PC-3 (cell line): ENCODE measurements at regions not wholly inside any gene's neighbourhood (a gene's known extent, or its start where the extent isn't known, plus 50 kb on each side); places are given as distances from the start of the nearest gene placed in this dataset.

ENCODE experiments used
- ATAC-seq: fragments of 200-7000 bp; cut with Tn5 transposase; 2 replicates; pipeline ENCODE4 v1.9.1; 2020; ENCODE audit warnings: mild to moderate bottlenecking, moderate library complexity
- BruUV-seq: library from RNA; stranded (reverse); fragments of 400-500 nt; replicated peaks from 2 replicates; lab custom pipeline; 2021; lab: Mats Ljungman, UMichigan
- CTCF ChIA-PET: fragments of 300-600 bp; sonication (Branson Sonifier 250); formaldehyde crosslinking; loops from one replicate; lab custom pipeline; 2022; ENCODE audit warnings: antibody characterized with exemption; lab: Charles Lee
- POLR2A ChIA-PET: fragments of 300-600 bp; sonication (Branson Sonifier 250); formaldehyde crosslinking; loops from one replicate; lab custom pipeline; 2022; ENCODE audit warnings: antibody characterized with exemption; ENCODE audit not compliant: unreplicated experiment; lab: Charles Lee
- DNase-seq: peaks from one replicate; pipeline ENCODE4 v3.0.0-alpha.2; 2015
- H2AFZ ChIP-seq: fragments of 300-600 bp; sonication (generic); 2 replicates; pipeline ENCODE4 v1.6.0; 2016; ENCODE audit warnings: antibody characterized with exemption, low read length
- H3F3A ChIP-seq: fragments of 300-600 bp; sonication (generic); one replicate; pipeline ENCODE4 v1.6.0; 2017; ENCODE audit warnings: antibody characterized with exemption, low read length, control low read depth, mild to moderate bottlenecking; ENCODE audit not compliant: unreplicated experiment
- H3K27ac ChIP-seq: fragments of 300-600 bp; sonication (generic); 2 replicates; pipeline ENCODE4 v1.5.1; 2016; ENCODE audit warnings: mild to moderate bottlenecking, low read length
- H3K27me3 ChIP-seq: fragments of 300-600 bp; sonication (generic); 2 replicates; pipeline ENCODE4 v1.6.1; 2016; ENCODE audit warnings: low read length, mixed read lengths
- H3K36me3 ChIP-seq: fragments of 300-600 bp; sonication (generic); 2 replicates; pipeline ENCODE4 v1.6.1; 2016; ENCODE audit warnings: low read depth, mixed run types, low read length, mixed read lengths
- H3K4me1 ChIP-seq: fragments of 300-600 bp; sonication (generic); 2 replicates; pipeline ENCODE4 v1.5.1; 2016; ENCODE audit warnings: low read length; ENCODE audit not compliant: insufficient read depth
- H3K4me2 ChIP-seq: fragments of 300-600 bp; sonication (generic); 2 replicates; pipeline ENCODE4 v1.6.0; 2016; ENCODE audit warnings: low read length
- H3K4me3 ChIP-seq: fragments of 300-600 bp; sonication (generic); 2 replicates; pipeline ENCODE4 v1.5.1; 2016; ENCODE audit warnings: mild to moderate bottlenecking, low read length, mixed read lengths
- H3K79me2 ChIP-seq: fragments of 300-600 bp; sonication (generic); 2 replicates; pipeline ENCODE4 v1.6.1; 2017; ENCODE audit warnings: low read length, mixed read lengths
- H3K9ac ChIP-seq: fragments of 300-600 bp; sonication (generic); 2 replicates; pipeline ENCODE4 v1.6.0; 2016; ENCODE audit warnings: mild to moderate bottlenecking, low read length
- H3K9me2 ChIP-seq: fragments of 300-600 bp; sonication (generic); replicated peaks from 2 replicates; pipeline ENCODE4 v1.6.1; 2016; ENCODE audit warnings: mixed run types, low read length, mixed read lengths
- H3K9me3 ChIP-seq: fragments of 300-600 bp; sonication (generic); 2 replicates; pipeline ENCODE4 v1.6.1; 2016; ENCODE audit warnings: low read length, mixed read lengths
- H4K20me1 ChIP-seq: fragments of 300-600 bp; sonication (generic); 2 replicates; pipeline ENCODE4 v1.6.1; 2016; ENCODE audit warnings: low read length, mixed read lengths
- CTCF ChIP-seq: fragments of 300-600 bp; sonication (generic); conservative IDR thresholded peaks from 2 replicates; pipeline ENCODE4 v1.5.1; 2017; ENCODE audit warnings: antibody characterized with exemption, low read depth, mild to moderate bottlenecking, low read length
- EZH2 ChIP-seq: fragments of 300-600 bp; sonication (generic); IDR thresholded peaks from one replicate; pipeline ENCODE4 v1.6.1; 2017; ENCODE audit warnings: antibody characterized with exemption, mild to moderate bottlenecking, low read length; ENCODE audit not compliant: unreplicated experiment
- EZH2phosphoT487 ChIP-seq: fragments of 300-600 bp; sonication (generic); IDR thresholded peaks from 2 replicates; pipeline ENCODE4 v1.6.1; 2018; ENCODE audit warnings: mild to moderate bottlenecking, antibody characterized with exemption, low read length, borderline replicate concordance
- intact Hi-C: fragments of 100-400 bp; cut with micrococcal nuclease; formaldehyde crosslinking; loops from 2 replicates; pipeline ENCODE4 v1.9.0; 2023

- H3K9ac ChIP-seq: no peak overlapping the region
- TF ChIP-seq EZH2 (no peak), CTCF (no peak), EZH2phosphoT487 (no peak)
- no peaks in the 10 kb centered on the region for H3F3A ChIP-seq
- no peak overlapping the region for H3K27ac ChIP-seq
- H3K4me2 ChIP-seq: no peak overlapping the region
- ChIA-PET POLR2A (no interaction called here), CTCF (no interaction called here)
- H3K27me3 ChIP-seq: no peaks in the 10 kb centered on the region
- H3K36me3 ChIP-seq: no peaks in the 10 kb centered on the region; the same call in 1 of the 2 replicates
- no peak overlapping the region for H2AFZ ChIP-seq
- no peak for ATAC-seq
- intact Hi-C loops: no loop called here
- no peak overlapping the region for H3K4me3 ChIP-seq
- H3K9me2 ChIP-seq: no peaks in the 10 kb centered on the region
- no peaks in the 10 kb centered on the region for H3K79me2 ChIP-seq
- no peaks in the 10 kb centered on the region for H3K9me3 ChIP-seq
- H3K4me1 ChIP-seq: peaks cover 27% of the 10 kb centered on the region
- DNase-seq: peak; percentile 42
- no peaks in the 10 kb centered on the region for H4K20me1 ChIP-seq
- no TSS peak for BruUV-seq
Observed at GRCh38 chr2:43171789-43172188, 54.6 kb downstream of the ZFP36L2 start.

GRCh38 chr2:43170405-43171105 lies 55.9 kb downstream of the ZFP36L2 start:
- Histone ChIP-seq H3K9ac (no peak overlapping the region), H3K4me2 (no peak overlapping the region), H3K79me2 (no peaks in the 10 kb centered on the region), H3K4me3 (no peak overlapping the region), H3K9me3 (no peaks in the 10 kb centered on the region), H3K9me2 (no peaks in the 10 kb centered on the region), H4K20me1 (no peaks in the 10 kb centered on the region), H3F3A (no peaks in the 10 kb centered on the region), H3K4me1 (peaks cover 27% of the 10 kb centered on the region), H3K27ac (0 out of 2 replicates have a peak overlapping the region, but pooled peaks have one; percentile 98), H3K36me3 (no peaks in the 10 kb centered on the region; the same call in 1 of the 2 replicates), H2AFZ (no peak overlapping the region), H3K27me3 (no peaks in the 10 kb centered on the region)
- BruUV-seq: no TSS peak
- DNase-seq (no peak), ATAC-seq (no peak)
- intact Hi-C loops: no loop called here
- ChIA-PET CTCF (interaction anchor here (0.7 kb wide), 1 partner anchor 59 kb away, joined by 5 read pairs; no protein-coding TSS in a partner anchor), POLR2A (no interaction called here)
- TF ChIP-seq CTCF (no peak), EZH2 (no peak), EZH2phosphoT487 (no peak)

- ATAC-seq: no peak
- Histone ChIP-seq H3K27me3 (no peaks in the 10 kb centered on the region), H3K4me3 (no peak overlapping the region), H3K9ac (peak overlapping the region; percentile 85; the same call in 1 of the 2 replicates), H3K4me2 (peak overlapping the region; percentile 87), H2AFZ (no peak overlapping the region), H3K9me2 (no peaks in the 10 kb centered on the region), H3K79me2 (no peaks in the 10 kb centered on the region), H3K27ac (peak overlapping the region; percentile 98), H4K20me1 (no peaks in the 10 kb centered on the region), H3K9me3 (no peaks in the 10 kb centered on the region), H3K4me1 (peaks cover 27% of the 10 kb centered on the region), H3K36me3 (no peaks in the 10 kb centered on the region; the same call in 1 of the 2 replicates), H3F3A (no peaks in the 10 kb centered on the region)
- ChIA-PET POLR2A (interaction anchor here (0.7 kb wide), 1 partner anchor 188 kb away, joined by 3 read pairs; no protein-coding TSS in a partner anchor), CTCF (interaction anchor here (0.7 kb wide), 1 partner anchor 59 kb away, joined by 5 read pairs; no protein-coding TSS in a partner anchor)
- BruUV-seq: no TSS peak
- intact Hi-C loops: loop anchor here (1.0 kb wide), 1 partner anchor 9 kb away; no protein-coding TSS in a partner anchor
- TF ChIP-seq CTCF: peak; percentile 72
- no peak for TF ChIP-seq EZH2phosphoT487
- no peak for DNase-seq
Observed at GRCh38 chr2:43169987-43170386, 56.4 kb downstream of the ZFP36L2 start.
